Activated naive CD8-positive, alpha-beta T cell treated with anti-CD3 and anti-CD28 coated beads, Interleukin-2, amount 50 U/mL, for 16 hours (primary cell): ENCODE measurements at regions not wholly inside any gene's neighbourhood (a gene's known extent, or its start where the extent isn't known, plus 50 kb on each side); places are given as distances from the start of the nearest gene placed in this dataset.

Experiments
- DNase-seq: peaks from one replicate; pipeline ENCODE4 v3.0.0-alpha.2; 2020; ENCODE audit warnings: low read depth, low spot score

DNA sequence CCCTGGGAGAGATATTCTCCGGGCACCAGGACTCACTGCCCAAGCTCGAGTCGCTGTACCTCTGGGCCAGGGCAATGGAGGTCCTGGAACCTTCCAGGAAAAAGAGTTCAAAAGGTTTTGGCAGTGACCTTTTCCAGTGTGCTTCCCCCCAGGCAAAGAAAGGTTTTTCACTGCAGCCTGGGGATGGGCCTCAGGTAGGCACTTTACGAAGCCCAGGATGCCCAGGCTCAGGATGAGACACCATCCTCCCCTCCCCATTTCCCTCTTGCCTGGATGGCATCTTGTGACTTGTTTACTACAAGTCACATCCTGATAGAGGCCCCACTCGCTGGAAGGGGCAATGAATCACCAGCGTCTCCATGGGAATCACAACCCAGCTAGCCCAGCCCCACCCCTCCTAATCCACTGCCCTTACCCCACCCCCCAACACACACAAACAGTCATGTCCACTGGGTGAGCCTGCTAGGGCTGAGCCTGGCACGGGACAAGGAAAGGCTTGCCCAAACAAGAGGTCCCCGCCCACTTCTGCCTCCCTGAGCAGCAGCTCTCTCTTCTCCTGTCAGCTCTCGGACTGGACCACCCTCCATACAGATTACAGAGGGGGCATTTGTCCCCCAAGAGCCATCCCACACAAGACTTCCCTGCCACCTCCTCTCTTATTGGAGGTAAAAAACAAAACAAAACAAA is 93.8 kb upstream of the SMNDC1 start:
- DNase-seq = no peak

DNA sequence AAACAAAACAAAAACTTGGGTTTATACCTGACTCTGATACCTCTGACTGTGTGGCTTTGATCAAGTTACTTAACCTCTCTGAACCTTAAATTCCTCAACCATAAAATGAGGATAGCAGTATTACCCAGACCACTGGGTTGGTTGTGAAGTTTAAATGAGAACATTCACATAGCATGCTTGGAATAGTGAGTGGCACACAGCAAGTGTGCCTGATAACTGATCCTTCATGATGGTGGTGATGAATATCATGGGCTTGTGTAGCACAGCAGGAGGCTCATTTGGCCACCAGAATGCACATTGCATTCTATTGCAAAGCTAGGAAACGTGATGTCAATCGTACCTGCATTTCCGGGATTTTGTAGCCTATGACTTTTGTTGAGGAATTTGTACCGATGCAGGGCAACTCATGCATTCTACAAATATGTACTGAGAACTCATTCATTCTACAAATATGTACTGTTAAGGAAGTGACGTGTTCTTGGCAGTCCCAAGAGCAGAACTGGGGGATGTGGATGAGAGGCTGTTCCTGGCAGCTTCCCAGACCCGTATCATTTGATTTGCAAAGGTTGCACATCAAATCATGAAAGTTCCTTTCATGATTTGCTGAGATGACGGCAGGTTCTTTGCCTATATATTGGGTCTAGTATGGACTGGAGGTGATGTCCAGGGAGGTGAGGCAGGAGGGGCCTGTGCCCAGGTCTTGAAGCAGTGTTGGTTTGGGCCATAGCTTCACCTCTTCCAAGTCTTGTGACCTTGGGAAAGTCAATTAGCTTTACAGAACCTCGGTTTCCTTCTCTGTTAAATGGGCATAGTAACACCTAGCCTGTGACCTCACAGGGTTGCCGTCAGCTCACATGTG is 94.6 kb upstream of the SMNDC1 start:
- no peak for DNase-seq

GRCh38 chr10:110399965-110400933 is 95.5 kb upstream of the SMNDC1 start:
- no peak for DNase-seq

DNA sequence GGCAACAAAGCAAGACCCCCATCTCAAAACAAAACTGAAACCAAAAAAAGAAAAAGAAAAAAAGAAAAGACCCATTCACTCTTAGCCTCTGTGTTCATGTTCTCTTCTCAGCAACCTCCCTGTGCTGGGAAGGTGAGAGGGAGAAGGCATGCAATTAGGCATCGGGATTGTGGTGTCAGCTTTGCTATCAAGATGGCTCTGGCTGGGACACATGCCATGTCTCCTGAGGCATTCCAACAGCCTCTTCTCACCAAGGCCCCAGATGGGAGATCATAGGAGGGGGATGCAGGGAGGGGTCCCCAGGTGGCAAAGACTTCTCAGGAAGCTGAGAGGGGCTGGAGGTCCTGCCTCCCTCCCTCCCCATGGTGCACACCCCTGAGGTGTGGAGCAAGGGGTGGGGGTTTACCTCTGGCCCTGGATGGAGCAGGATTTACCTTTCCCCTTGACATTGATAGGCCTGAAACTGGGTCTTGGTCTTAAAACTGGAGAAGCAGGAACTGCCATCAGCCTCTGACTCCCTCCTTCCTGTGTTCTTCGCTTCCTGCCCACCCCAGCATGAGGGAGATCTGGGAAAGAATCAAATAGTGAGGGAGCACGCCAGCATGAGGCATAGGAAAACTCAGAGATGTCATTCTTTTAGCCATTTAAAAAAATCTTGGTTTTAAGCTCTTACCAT is 96.2 kb upstream of the DUSP5 start:
- no peak for DNase-seq

GRCh38 chr10:110402077-110402416 is 95.7 kb upstream of the DUSP5 start:
- DNase-seq = no peak

DNA sequence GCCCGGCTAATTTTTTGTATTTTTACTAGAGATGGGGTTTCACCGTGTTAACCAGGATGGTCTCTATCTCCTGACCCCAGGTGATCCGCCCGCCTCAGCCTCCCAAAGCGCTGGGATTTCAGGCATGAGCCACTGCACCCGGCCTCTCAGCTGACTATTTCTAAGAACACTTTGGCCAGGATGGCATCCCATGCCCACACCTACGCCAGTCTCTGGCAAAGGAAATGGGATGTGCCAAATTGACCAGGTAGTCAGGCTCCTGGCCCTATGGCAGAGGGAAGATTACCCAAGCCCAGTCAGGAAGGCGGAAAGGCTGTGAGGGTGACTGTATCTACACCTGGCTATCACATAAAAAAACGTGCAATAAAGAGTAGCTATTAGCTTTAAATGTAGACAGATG is 94.1 kb upstream of the DUSP5 start:
- DNase-seq = no peak

DNA sequence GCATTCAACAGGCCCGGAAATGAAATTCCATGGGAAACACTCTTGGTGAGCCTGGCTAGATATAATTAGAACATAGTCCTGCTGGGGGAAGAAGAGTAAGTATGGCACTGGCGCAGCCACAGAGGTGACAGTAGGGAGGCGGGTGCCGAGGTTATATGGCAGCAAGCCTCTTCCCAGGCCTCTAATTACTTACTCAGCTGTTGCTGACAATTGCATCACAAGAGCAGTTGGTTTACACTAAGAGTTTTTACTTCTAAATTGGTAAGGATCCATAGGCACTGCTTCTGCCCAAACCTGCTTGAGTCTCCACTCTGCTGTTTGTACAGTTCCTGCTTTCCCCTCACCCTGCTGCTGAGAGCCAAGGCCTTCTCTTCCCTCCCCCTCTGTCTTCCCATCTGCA is 93.3 kb upstream of the DUSP5 start:
- DNase-seq = no peak

DNA sequence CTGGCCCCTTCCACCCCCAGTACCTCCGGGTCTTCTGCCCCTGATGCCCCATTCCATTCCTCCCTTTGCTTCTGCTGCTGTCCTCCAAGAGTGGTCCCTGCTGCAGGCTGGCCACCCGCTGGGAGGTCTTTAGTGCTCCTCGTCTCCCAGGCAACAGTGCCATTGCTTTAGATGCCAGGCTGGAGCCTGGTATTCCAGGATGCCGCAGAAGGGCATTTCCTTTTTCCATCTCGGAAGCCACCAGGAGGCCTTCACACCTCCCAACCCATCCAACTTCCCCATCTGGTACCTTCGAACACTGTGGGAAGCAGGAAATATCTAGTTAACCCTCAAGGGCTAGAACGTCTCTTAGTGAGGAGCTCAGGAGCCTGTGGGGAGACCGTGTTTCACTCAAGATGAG is 92.9 kb upstream of the DUSP5 start:
- DNase-seq = no peak

DNA sequence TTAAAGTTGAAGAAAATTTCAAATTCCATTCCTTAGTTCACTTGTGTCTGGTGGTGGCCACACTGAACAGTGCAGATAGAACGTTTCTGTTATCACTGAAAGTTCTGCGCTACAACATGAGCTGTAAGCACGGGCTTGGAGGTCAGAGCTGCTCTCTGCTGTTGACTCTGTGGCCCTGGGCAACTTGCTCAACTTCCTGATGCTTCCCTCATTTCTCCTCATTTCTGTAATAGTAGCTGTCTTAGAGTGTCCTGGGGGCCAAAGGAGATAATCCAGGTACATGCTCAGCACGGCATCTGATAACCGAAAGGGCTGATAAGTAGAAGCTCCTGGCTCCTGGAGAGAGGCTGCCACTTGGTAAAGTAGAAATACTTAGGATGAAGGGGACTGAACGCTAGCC is 92.3 kb upstream of the DUSP5 start:
- DNase-seq = no peak

- DNase-seq = no peak
Measured at GRCh38 chr10:110407301-110408170, 90.2 kb upstream of the DUSP5 start.

DNA sequence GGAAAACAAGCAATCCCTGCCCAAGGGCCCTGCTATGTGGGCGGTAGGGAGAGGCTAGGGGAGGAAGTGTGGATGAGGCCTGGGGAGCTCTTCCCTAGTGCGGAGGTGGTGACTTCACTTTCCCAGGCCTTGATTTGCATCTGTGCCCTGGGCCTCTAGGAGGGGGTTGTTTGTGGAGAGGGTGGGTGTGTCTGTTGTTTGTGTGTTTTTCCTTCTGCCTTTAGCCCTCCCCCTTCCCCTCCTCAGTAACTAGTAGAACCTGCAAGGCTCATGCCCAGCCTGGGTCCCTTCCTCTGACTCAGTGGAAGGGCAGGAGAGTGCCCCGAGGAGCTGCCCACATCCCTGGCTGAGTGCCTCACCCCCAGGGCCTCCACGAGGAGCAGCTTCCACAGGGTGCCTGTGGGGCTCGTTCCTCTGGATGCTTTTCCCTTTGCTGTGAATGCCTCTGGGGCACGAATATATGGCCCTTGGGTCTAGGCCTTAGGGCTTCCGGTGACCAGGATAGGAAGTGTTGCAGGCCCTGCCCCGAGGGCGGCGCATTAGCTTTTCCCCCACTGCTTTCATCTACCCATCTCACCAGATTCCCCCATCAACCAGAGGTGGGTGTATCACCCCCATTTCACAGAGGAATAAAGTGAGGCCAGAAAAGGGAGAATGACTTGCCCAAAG is 89.4 kb upstream of the DUSP5 start:
- no peak for DNase-seq

GRCh38 chr10:110408943-110409342 is 88.8 kb upstream of the DUSP5 start:
- no peak for DNase-seq

DNA sequence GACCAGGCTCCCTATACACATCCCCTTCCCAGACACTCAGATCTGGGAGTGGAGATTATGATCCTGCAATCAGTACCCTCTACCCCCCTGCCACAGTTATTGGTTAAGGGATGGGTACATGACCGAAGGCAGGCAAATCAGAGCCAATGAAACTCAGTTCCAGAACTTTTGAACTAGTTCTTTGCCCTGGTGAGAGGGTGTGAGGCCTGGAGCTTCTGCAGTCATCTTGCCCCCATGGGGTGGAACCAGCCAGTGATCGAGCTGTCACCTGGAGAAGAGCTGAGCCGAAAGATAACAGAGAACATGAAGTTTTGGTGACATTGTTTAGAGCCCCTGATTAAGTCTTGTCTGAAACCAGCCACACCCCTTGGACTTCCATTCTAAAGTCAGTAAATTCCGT is 88.2 kb upstream of the DUSP5 start:
- DNase-seq = no peak

GRCh38 chr10:110409926-110410325 is 87.8 kb upstream of the DUSP5 start:
- DNase-seq = no peak

GRCh38 chr10:110410329-110411046 is 87.2 kb upstream of the DUSP5 start:
- no peak for DNase-seq

- no peak for DNase-seq
Measured at GRCh38 chr10:110411047-110411410, 86.7 kb upstream of the DUSP5 start.

- DNase-seq = no peak
Measured at GRCh38 chr10:110413049-110413783, 84.5 kb upstream of the DUSP5 start.

- no peak for DNase-seq
Measured at GRCh38 chr10:110413903-110414547, 83.7 kb upstream of the DUSP5 start.
